MG63 (cell line): ENCODE measurements at regions not wholly inside any gene's neighbourhood (a gene's known extent, or its start where the extent isn't known, plus 50 kb on each side); places are given as distances from the start of the nearest gene placed in this dataset.
A peak's percentile ranks its signal among the peaks of the same experiment; 100 is the strongest.
"Not testable (repeated sequence)": the region's sequence is repeated elsewhere in the genome, so short reads cannot be mapped to it uniquely, and the experiment has no call there.

ENCODE experiments used
- DNase-seq: peaks from one replicate; pipeline ENCODE4 v3.0.0-alpha.2; 2020
- H3K27me3 ChIP-seq: fragments of 250-450 bp; sonication (Bioruptor Pico); 2 replicates; pipeline ENCODE4 v1.5.1; 2020; ENCODE audit warnings: mild to moderate bottlenecking, moderate library complexity
- H3K36me3 ChIP-seq: fragments of 250-450 bp; sonication (Bioruptor Pico); 2 replicates; pipeline ENCODE4 v1.5.1; 2020; ENCODE audit warnings: mild to moderate bottlenecking, moderate library complexity
- H3K4me3 ChIP-seq: fragments of 250-450 bp; sonication (Bioruptor Pico); 2 replicates; pipeline ENCODE4 v1.5.1; 2020; ENCODE audit warnings: mild to moderate bottlenecking, moderate library complexity
- H3K9me3 ChIP-seq: fragments of 250-450 bp; sonication (Bioruptor Pico); 2 replicates; pipeline ENCODE4 v1.5.1; 2020; ENCODE audit warnings: mild to moderate bottlenecking, moderate library complexity

GRCh38 chr6:4725136-4725760, 51.0 kb upstream of the CDYL start:
- not testable (repeated sequence) for H3K36me3 ChIP-seq, H3K9me3 ChIP-seq, DNase-seq, H3K27me3 ChIP-seq, H3K4me3 ChIP-seq

- DNase-seq, H3K9me3 ChIP-seq, H3K4me3 ChIP-seq, H3K27me3 ChIP-seq, H3K36me3 ChIP-seq: not testable (repeated sequence)
Observed at GRCh38 chr6:4724727-4725126, 51.5 kb upstream of the CDYL start.

GRCh38 chr6:4723383-4723782, 52.8 kb upstream of the CDYL start:
- Histone ChIP-seq H3K27me3 (no peaks in the 10 kb centered on the region), H3K36me3 (no peaks in the 10 kb centered on the region), H3K9me3 (no peaks in the 10 kb centered on the region), H3K4me3 (no peak overlapping the region)
- DNase-seq = no peak

GRCh38 chr6:4721368-4721767, 54.8 kb upstream of the CDYL start:
- H3K4me3 ChIP-seq, DNase-seq, H3K27me3 ChIP-seq, H3K9me3 ChIP-seq, H3K36me3 ChIP-seq: not testable (repeated sequence)

GRCh38 chr6:4719491-4719890, 56.7 kb upstream of the CDYL start:
- Histone ChIP-seq H3K4me3 (no peak overlapping the region), H3K27me3 (no peaks in the 10 kb centered on the region), H3K36me3 (no peaks in the 10 kb centered on the region), H3K9me3 (no peaks in the 10 kb centered on the region)
- no peak for DNase-seq

GRCh38 chr6:4717856-4718255, 58.3 kb upstream of the CDYL start:
- no peaks in the 10 kb centered on the region for H3K27me3 ChIP-seq
- H3K9me3 ChIP-seq = no peaks in the 10 kb centered on the region
- no peak for DNase-seq
- H3K4me3 ChIP-seq = no peak overlapping the region
- no peaks in the 10 kb centered on the region for H3K36me3 ChIP-seq

- no peaks in the 10 kb centered on the region for H3K27me3 ChIP-seq
- no peaks in the 10 kb centered on the region for H3K9me3 ChIP-seq
- H3K36me3 ChIP-seq = no peaks in the 10 kb centered on the region
- DNase-seq = no peak
- H3K4me3 ChIP-seq = no peak overlapping the region
Observed at GRCh38 chr6:4717124-4717523, 59.1 kb upstream of the CDYL start.

GRCh38 chr6:4714961-4715501, 61.2 kb upstream of the CDYL start:
- Histone ChIP-seq H3K9me3 (no peaks in the 10 kb centered on the region), H3K36me3 (no peaks in the 10 kb centered on the region), H3K4me3 (no peak overlapping the region), H3K27me3 (no peaks in the 10 kb centered on the region)
- no peak for DNase-seq

GRCh38 chr6:4712291-4712690, 63.9 kb upstream of the CDYL start:
- H3K36me3 ChIP-seq = no peaks in the 10 kb centered on the region
- no peak overlapping the region for H3K4me3 ChIP-seq
- no peaks in the 10 kb centered on the region for H3K27me3 ChIP-seq
- no peak for DNase-seq
- no peaks in the 10 kb centered on the region for H3K9me3 ChIP-seq

- H3K36me3 ChIP-seq = no peaks in the 10 kb centered on the region
- H3K9me3 ChIP-seq = no peaks in the 10 kb centered on the region
- no peaks in the 10 kb centered on the region for H3K27me3 ChIP-seq
- H3K4me3 ChIP-seq = no peak overlapping the region
- DNase-seq = no peak
Observed at GRCh38 chr6:4707011-4707410, 69.2 kb upstream of the CDYL start.

GRCh38 chr6:4705809-4706208, 70.4 kb upstream of the CDYL start:
- Histone ChIP-seq H3K36me3 (no peaks in the 10 kb centered on the region), H3K4me3 (no peak overlapping the region), H3K9me3 (no peaks in the 10 kb centered on the region), H3K27me3 (no peaks in the 10 kb centered on the region)
- no peak for DNase-seq

GRCh38 chr6:4703382-4703781, 72.8 kb upstream of the CDYL start:
- H3K36me3 ChIP-seq = no peaks in the 10 kb centered on the region
- no peaks in the 10 kb centered on the region for H3K27me3 ChIP-seq
- no peaks in the 10 kb centered on the region for H3K9me3 ChIP-seq
- no peak overlapping the region for H3K4me3 ChIP-seq
- no peak for DNase-seq

- Histone ChIP-seq H3K27me3 (no peaks in the 10 kb centered on the region), H3K36me3 (no peaks in the 10 kb centered on the region), H3K9me3 (no peaks in the 10 kb centered on the region), H3K4me3 (no peak overlapping the region)
- DNase-seq = no peak
Observed at GRCh38 chr6:4698901-4699659, 77.1 kb upstream of the CDYL start.

- no peak for DNase-seq
- no peaks in the 10 kb centered on the region for H3K9me3 ChIP-seq
- H3K27me3 ChIP-seq = no peaks in the 10 kb centered on the region
- H3K4me3 ChIP-seq = no peak overlapping the region
- H3K36me3 ChIP-seq = no peaks in the 10 kb centered on the region
Observed at GRCh38 chr6:4693173-4693970, 82.8 kb upstream of the CDYL start.

GRCh38 chr6:4692664-4693063, 83.5 kb upstream of the CDYL start:
- no peak for DNase-seq
- no peak overlapping the region for H3K4me3 ChIP-seq

GRCh38 chr6:4687989-4688947, 87.9 kb upstream of the CDYL start:
- Histone ChIP-seq H3K27me3 (no peaks in the 10 kb centered on the region), H3K36me3 (no peaks in the 10 kb centered on the region), H3K9me3 (no peaks in the 10 kb centered on the region), H3K4me3 (peak overlapping the region; percentile 36)
- peak; percentile 68 for DNase-seq

More at GRCh38 chr6:4692664-4693063, 83.5 kb upstream of the CDYL start:
- Histone ChIP-seq H3K36me3 (no peaks in the 10 kb centered on the region), H3K27me3 (no peaks in the 10 kb centered on the region), H3K9me3 (no peaks in the 10 kb centered on the region)
